HL-60 (cell line): ENCODE measurements at regions not wholly inside any gene's neighbourhood (a gene's known extent, or its start where the extent isn't known, plus 50 kb on each side); places are given as distances from the start of the nearest gene placed in this dataset.

Experiments used
- GABPA ChIP-seq: IDR thresholded peaks from 2 replicates; pipeline ENCODE4 v1.6.1; 2012; ENCODE audit warnings: low read depth
- POLR2AphosphoS5 ChIP-seq: IDR thresholded peaks from 2 replicates; pipeline ENCODE4 v1.6.1; 2012; ENCODE audit warnings: low read depth
- SPI1 ChIP-seq: IDR thresholded peaks from 2 replicates; pipeline ENCODE4 v1.6.1; 2012; ENCODE audit warnings: low read depth, mild to moderate bottlenecking, borderline replicate concordance
- TF ChIP-seq, protein P1 (sequence below): IDR thresholded peaks from one replicate; pipeline ENCODE4 v1.5.1; 2011; ENCODE audit warnings: low read length, control low read depth, inconsistent platforms; ENCODE audit not compliant: insufficient read depth

DNA sequence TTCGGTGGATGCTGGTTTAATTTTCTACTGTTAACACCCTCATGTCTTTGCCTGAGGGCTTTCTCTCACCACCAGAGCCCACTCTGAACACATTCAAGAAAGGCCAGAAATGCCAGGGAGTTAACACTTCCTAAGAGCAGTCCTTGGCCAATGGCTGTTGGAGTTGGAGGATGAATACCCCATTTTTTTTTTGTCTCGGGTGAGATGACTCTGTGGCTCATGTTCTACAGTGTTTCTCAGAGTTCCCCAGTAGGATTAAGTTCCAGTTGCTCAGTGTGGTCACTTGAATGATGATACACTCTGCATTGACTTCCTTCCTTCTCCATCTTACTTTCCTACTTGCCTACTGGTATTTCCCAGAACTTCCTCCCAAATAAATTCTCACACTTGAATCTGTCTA, 65.8 kb downstream of the FOS start:
- TF ChIP-seq GABPA (no peak), POLR2AphosphoS5 (no peak), SPI1 (no peak)
- TF ChIP-seq, protein P1, sequence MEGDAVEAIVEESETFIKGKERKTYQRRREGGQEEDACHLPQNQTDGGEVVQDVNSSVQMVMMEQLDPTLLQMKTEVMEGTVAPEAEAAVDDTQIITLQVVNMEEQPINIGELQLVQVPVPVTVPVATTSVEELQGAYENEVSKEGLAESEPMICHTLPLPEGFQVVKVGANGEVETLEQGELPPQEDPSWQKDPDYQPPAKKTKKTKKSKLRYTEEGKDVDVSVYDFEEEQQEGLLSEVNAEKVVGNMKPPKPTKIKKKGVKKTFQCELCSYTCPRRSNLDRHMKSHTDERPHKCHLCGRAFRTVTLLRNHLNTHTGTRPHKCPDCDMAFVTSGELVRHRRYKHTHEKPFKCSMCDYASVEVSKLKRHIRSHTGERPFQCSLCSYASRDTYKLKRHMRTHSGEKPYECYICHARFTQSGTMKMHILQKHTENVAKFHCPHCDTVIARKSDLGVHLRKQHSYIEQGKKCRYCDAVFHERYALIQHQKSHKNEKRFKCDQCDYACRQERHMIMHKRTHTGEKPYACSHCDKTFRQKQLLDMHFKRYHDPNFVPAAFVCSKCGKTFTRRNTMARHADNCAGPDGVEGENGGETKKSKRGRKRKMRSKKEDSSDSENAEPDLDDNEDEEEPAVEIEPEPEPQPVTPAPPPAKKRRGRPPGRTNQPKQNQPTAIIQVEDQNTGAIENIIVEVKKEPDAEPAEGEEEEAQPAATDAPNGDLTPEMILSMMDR: no peak
